Keratinocyte (primary cell): ENCODE measurements at regions not wholly inside any gene's neighbourhood (a gene's known extent, or its start where the extent isn't known, plus 50 kb on each side); places are given as distances from the start of the nearest gene placed in this dataset.
A peak's percentile ranks its signal among the peaks of the same experiment; 100 is the strongest.

Experiments
- DNase-seq: peaks from one replicate; pipeline ENCODE4 v3.0.0-alpha.2; 2011; ENCODE audit warnings: low read depth, missing footprints, low spot score
- FAIRE-seq: peaks from 2 replicates; lab custom pipeline; 2011; peaks lifted over from hg19 to GRCh38; lab: Jason Lieb, UNC
- H2AFZ ChIP-seq: 2 replicates; pipeline ENCODE4 v1.6.0; 2012; ENCODE audit warnings: low read length, control low read depth, inconsistent platforms; ENCODE audit not compliant: control insufficient read depth
- H3K27ac ChIP-seq: 2 replicates; pipeline ENCODE4 v1.5.1; 2011; ENCODE audit warnings: low read length; ENCODE audit not compliant: control insufficient read depth, insufficient read depth
- H3K27me3 ChIP-seq: 3 replicates; pipeline ENCODE4 v1.6.0; 2011; ENCODE audit warnings: low read length; ENCODE audit not compliant: control insufficient read depth, insufficient read depth; ENCODE audit errors: extremely low read depth
- H3K36me3 ChIP-seq, 2 experiments: 2 replicates in 1 of 2; 3 replicates in 1 of 2; pipeline ENCODE4 v1.5.1; 2011; ENCODE audit warnings: low read length in 2 of 2, mild to moderate bottlenecking in 1 of 2; ENCODE audit not compliant: control insufficient read depth in 2 of 2, insufficient read depth in 2 of 2; ENCODE audit errors: extremely low read depth in 1 of 2
- H3K4me1 ChIP-seq: 3 replicates; pipeline ENCODE4 v1.5.1; 2011; ENCODE audit warnings: low read length; ENCODE audit not compliant: control insufficient read depth, insufficient read depth; ENCODE audit errors: extremely low read depth
- H3K4me2 ChIP-seq: 3 replicates; pipeline ENCODE4 v1.6.0; 2011; ENCODE audit warnings: low read depth, low read length; ENCODE audit not compliant: control insufficient read depth, insufficient read depth; ENCODE audit errors: extremely low read depth
- H3K4me3 ChIP-seq, 3 experiments: fragments of 200-600 bp in 1 of 3; sonication (generic) in 1 of 3; 2 replicates in 2 of 3; 3 replicates in 1 of 3; pipeline ENCODE4 v1.5.1; 2011 to 2016; ENCODE audit warnings: low read length in 3 of 3, mild to moderate bottlenecking in 3 of 3, control low read depth in 2 of 3, inconsistent platforms in 1 of 3, low read depth in 1 of 3, mixed read lengths in 1 of 3, mixed run types in 1 of 3, moderate library complexity in 1 of 3; ENCODE audit not compliant: control insufficient read depth in 2 of 3, insufficient read depth in 2 of 3; ENCODE audit errors: extremely low read depth in 1 of 3
- H3K79me2 ChIP-seq: 2 replicates; pipeline ENCODE4 v1.6.0; 2012; ENCODE audit warnings: low read length; ENCODE audit not compliant: control insufficient read depth, insufficient read depth
- H3K9ac ChIP-seq: 3 replicates; pipeline ENCODE4 v1.6.0; 2011; ENCODE audit warnings: low read length; ENCODE audit not compliant: control insufficient read depth, insufficient read depth; ENCODE audit errors: extremely low read depth
- H3K9me1 ChIP-seq: 3 replicates; pipeline ENCODE4 v1.6.0; 2011; ENCODE audit warnings: low read length; ENCODE audit not compliant: control insufficient read depth, insufficient read depth; ENCODE audit errors: extremely low read depth
- H3K9me3 ChIP-seq: 2 replicates; pipeline ENCODE4 v1.5.1; 2012; ENCODE audit warnings: low read depth, low read length; ENCODE audit not compliant: control insufficient read depth
- H4K20me1 ChIP-seq: 3 replicates; pipeline ENCODE4 v1.6.0; 2011; ENCODE audit warnings: low read length; ENCODE audit not compliant: control insufficient read depth, insufficient read depth; ENCODE audit errors: extremely low read depth
- CTCF ChIP-seq, 3 experiments: IDR thresholded peaks in 1 of 3; conservative IDR thresholded peaks in 1 of 3; optimal IDR thresholded peaks in 1 of 3; 2 replicates in 2 of 3; 3 replicates in 1 of 3; pipeline versions ENCODE3 to v1.5.1; 2011; ENCODE audit warnings: low read length in 3 of 3, mild to moderate bottlenecking in 3 of 3, moderate library complexity in 2 of 3, control low read depth in 1 of 3, inconsistent platforms in 1 of 3; ENCODE audit not compliant: insufficient read depth in 2 of 3; ENCODE audit errors: extremely low read depth in 1 of 3
- EZH2 ChIP-seq: IDR thresholded peaks from one replicate; pipeline ENCODE4 v1.6.1; 2012; ENCODE audit warnings: inconsistent platforms, mild to moderate bottlenecking, low read length, moderate library complexity
- dilution Hi-C: fragments of 300-500 bp; cut with MboI; formaldehyde crosslinking; loops from one replicate; pipeline ENCODE4 v1.7.0; 2020; ENCODE audit warnings: low sequenced_read_pairs; ENCODE audit not compliant: extremely low pct_ligation_motif_present

GRCh38 chr5:34474573-34475021 is 181.5 kb upstream of the RAI14 start:
- TF ChIP-seq CTCF (optimal IDR thresholded peaks at IDR 0.05 in 1 of 3, IDR thresholded peaks at IDR 0.05 in 1 of 3, conservative IDR thresholded peaks at IDR 0.05 in 1 of 3; ENCODE audit: extremely low read depth in 1 of 3, insufficient read depth in 2 of 3, low read length in 3 of 3) = peak; percentile 76 to 88 (median 85)
- no peak for TF ChIP-seq EZH2
- no peaks in the 10 kb centered on the region for H3K4me1 ChIP-seq
- no peaks in the 10 kb centered on the region for H3K36me3 ChIP-seq
- no peaks in the 10 kb centered on the region for H4K20me1 ChIP-seq
- dilution Hi-C loops = no loop called here
- H3K27me3 ChIP-seq = no peaks in the 10 kb centered on the region
- H3K9me1 ChIP-seq = no peaks in the 10 kb centered on the region
- no peak overlapping the region for H2AFZ ChIP-seq
- H3K79me2 ChIP-seq = no peaks in the 10 kb centered on the region
- no peak overlapping the region for H3K27ac ChIP-seq
- no peak overlapping the region for H3K4me3 ChIP-seq
- FAIRE-seq (peak; percentile 84), DNase-seq (no peak)
- H3K4me2 ChIP-seq = no peak overlapping the region
- H3K9me3 ChIP-seq = no peaks in the 10 kb centered on the region
- no peak overlapping the region for H3K9ac ChIP-seq

GRCh38 chr5:34475249-34475966 is 180.7 kb upstream of the RAI14 start:
- Histone ChIP-seq H3K79me2 (no peaks in the 10 kb centered on the region), H3K4me3 (no peak overlapping the region), H3K27me3 (no peaks in the 10 kb centered on the region), H4K20me1 (no peaks in the 10 kb centered on the region), H3K27ac (no peak overlapping the region), H3K9me1 (no peaks in the 10 kb centered on the region), H3K4me1 (no peaks in the 10 kb centered on the region), H3K36me3 (no peaks in the 10 kb centered on the region), H2AFZ (no peak overlapping the region), H3K9ac (no peak overlapping the region), H3K4me2 (no peak overlapping the region), H3K9me3 (no peaks in the 10 kb centered on the region)
- dilution Hi-C loops = no loop called here
- DNase-seq (no peak), FAIRE-seq (no peak)
- no peak for TF ChIP-seq EZH2
- TF ChIP-seq CTCF (optimal IDR thresholded peaks at IDR 0.05 in 1 of 3, IDR thresholded peaks at IDR 0.05 in 1 of 3, conservative IDR thresholded peaks at IDR 0.05 in 1 of 3; ENCODE audit: extremely low read depth in 1 of 3, insufficient read depth in 2 of 3, low read length in 3 of 3) = no peak
